ENCODE measurements at regions not wholly inside any gene's neighbourhood (a gene's known extent, or its start where the extent isn't known, plus 50 kb on each side); places are given as distances from the start of the nearest gene placed in this dataset.

DNA sequence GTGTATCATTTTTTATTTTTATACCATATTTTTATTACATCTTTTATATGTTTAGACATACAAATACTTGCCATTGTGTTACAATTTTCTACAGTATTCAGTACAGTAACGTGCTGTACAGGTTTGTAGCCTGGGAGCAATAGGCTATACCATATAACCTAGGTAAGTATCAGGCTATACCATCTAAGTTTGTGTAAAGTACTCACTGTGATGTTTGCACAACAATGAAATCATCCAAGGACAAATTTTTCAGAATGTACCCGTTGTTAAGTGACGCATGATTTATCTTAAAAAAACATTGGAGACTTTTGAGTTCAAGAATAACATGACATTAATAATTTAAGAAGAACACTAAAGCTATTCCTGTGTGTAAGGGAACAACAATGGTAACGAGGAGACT lies 96.0 kb upstream of the LEF1 start:
- Histone ChIP-seq H2BK5ac (ENCODE audit: low read depth, low read length, poor library complexity, severe bottlenecking) (no peak overlapping the region), H2AK5ac (ENCODE audit: low read length, severe bottlenecking) (no peak overlapping the region), H3K4me1 (ENCODE audit: control insufficient read depth, insufficient read depth, low read depth, low read length) (no peaks in the 10 kb centered on the region), H2BK15ac (ENCODE audit: low read depth, poor library complexity, severe bottlenecking) (no peak overlapping the region), H3K18ac (ENCODE audit: low read depth in 1 of 2, low read length in 2 of 2) (no peak overlapping the region), H3K9ac (ENCODE audit: low read length) (no peak overlapping the region), H4K8ac (ENCODE audit: low read length) (no peak overlapping the region), H2BK12ac (ENCODE audit: low read length in 2 of 2) (no peak overlapping the region), H3K36me3 (ENCODE audit: control insufficient read depth in 1 of 2, insufficient read depth in 2 of 2, low read depth in 1 of 2, low read length in 2 of 2) (no peaks in the 10 kb centered on the region), H3K27ac (ENCODE audit: low read length, poor library complexity, severe bottlenecking) (no peak overlapping the region), H3K4ac (ENCODE audit: low read depth in 1 of 2, low read length in 2 of 2) (no peak overlapping the region), H3K4me2 (ENCODE audit: low read length, poor library complexity, severe bottlenecking) (no peak overlapping the region), H2BK120ac (ENCODE audit: low read depth, low read length) (no peak overlapping the region), H3K27me3 (ENCODE audit: control insufficient read depth in 1 of 2, insufficient read depth in 1 of 2, low read length in 2 of 2) (peaks cover 0 to 5% of the 10 kb centered on the region in 2 experiments), H3K14ac (ENCODE audit: low read length in 2 of 2) (no peak overlapping the region), H3K79me1 (replicated peaks; ENCODE audit: low read length, poor library complexity, severe bottlenecking) (no peaks in the 10 kb centered on the region), H3K9me3 (ENCODE audit: control insufficient read depth, low read length) (no peaks in the 10 kb centered on the region), H3K23ac (ENCODE audit: low read length in 2 of 2) (no peak overlapping the region), H3K4me3 (ENCODE audit: insufficient read depth in 1 of 2, low read depth in 1 of 2, low read length in 2 of 2) (no peak overlapping the region), H2AFZ (ENCODE audit: low read depth, low read length) (no peak overlapping the region), H4K91ac (ENCODE audit: low read length) (no peak overlapping the region)
- WGBS: 95% methylated on average over 1 of the region's 4 CpGs
- DNase-seq: no peak

GRCh38 chr4:108263057-108263456 lies 94.3 kb upstream of the LEF1 start:
- no peak overlapping the region for H4K91ac ChIP-seq (ENCODE audit: low read length)
- H3K23ac ChIP-seq (ENCODE audit: low read length in 2 of 2): no peak overlapping the region
- WGBS: no CpG with 5 or more reads among the region's 1 CpG
- H3K9ac ChIP-seq (ENCODE audit: low read length): no peak overlapping the region
- no peak overlapping the region for H3K18ac ChIP-seq (ENCODE audit: low read depth in 1 of 2, low read length in 2 of 2)
- no peak overlapping the region for H3K27ac ChIP-seq (ENCODE audit: low read length, poor library complexity, severe bottlenecking)
- no peak overlapping the region for H2BK120ac ChIP-seq (ENCODE audit: low read depth, low read length)
- no peaks in the 10 kb centered on the region for H3K4me1 ChIP-seq (ENCODE audit: control insufficient read depth, insufficient read depth, low read depth, low read length)
- no peak overlapping the region for H3K4ac ChIP-seq (ENCODE audit: low read depth in 1 of 2, low read length in 2 of 2)
- no peaks in the 10 kb centered on the region for H3K9me3 ChIP-seq (ENCODE audit: control insufficient read depth, low read length)
- DNase-seq: no peak
- H3K4me3 ChIP-seq (ENCODE audit: insufficient read depth in 1 of 2, low read depth in 1 of 2, low read length in 2 of 2): no peak overlapping the region
- H2AFZ ChIP-seq (ENCODE audit: low read depth, low read length): no peak overlapping the region
- H3K36me3 ChIP-seq (ENCODE audit: control insufficient read depth in 1 of 2, insufficient read depth in 2 of 2, low read depth in 1 of 2, low read length in 2 of 2): no peaks in the 10 kb centered on the region
- H2BK15ac ChIP-seq (ENCODE audit: low read depth, poor library complexity, severe bottlenecking): no peak overlapping the region
- H2BK5ac ChIP-seq (ENCODE audit: low read depth, low read length, poor library complexity, severe bottlenecking): no peak overlapping the region
- H2AK5ac ChIP-seq (ENCODE audit: low read length, severe bottlenecking): no peak overlapping the region
- H3K79me1 ChIP-seq (replicated peaks; ENCODE audit: low read length, poor library complexity, severe bottlenecking): no peaks in the 10 kb centered on the region
- H3K14ac ChIP-seq (ENCODE audit: low read length in 2 of 2): no peak overlapping the region
- H4K8ac ChIP-seq (ENCODE audit: low read length): no peak overlapping the region
- H3K4me2 ChIP-seq (ENCODE audit: low read length, poor library complexity, severe bottlenecking): no peak overlapping the region
- H3K27me3 ChIP-seq (ENCODE audit: control insufficient read depth in 1 of 2, insufficient read depth in 1 of 2, low read length in 2 of 2): peaks cover 0 to 5% of the 10 kb centered on the region in 2 experiments
- peak overlapping the region in 1 of 2 experiments; percentile 28 for H2BK12ac ChIP-seq (ENCODE audit: low read length in 2 of 2)

DNA sequence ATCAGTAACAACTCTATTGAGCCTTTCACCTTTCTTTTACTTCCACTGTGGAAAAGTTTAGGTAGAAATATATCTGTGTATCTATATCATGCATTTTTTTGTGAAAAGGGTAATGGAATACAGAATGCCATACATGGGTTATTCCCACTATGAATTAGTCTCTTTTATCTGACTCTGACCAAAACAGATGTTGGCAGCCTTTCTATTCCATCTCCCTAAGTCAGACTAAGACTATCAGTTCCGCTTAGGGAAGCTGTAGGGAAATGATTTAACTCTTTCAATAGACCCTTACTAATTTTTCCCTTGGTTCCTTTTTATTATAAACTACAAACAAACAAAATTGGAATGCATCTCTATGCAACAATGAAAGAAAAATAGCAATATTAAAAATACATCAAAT lies 92.3 kb upstream of the LEF1 start:
- no peak overlapping the region for H2BK120ac ChIP-seq (ENCODE audit: low read depth, low read length)
- H3K9me3 ChIP-seq (ENCODE audit: control insufficient read depth, low read length): no peaks in the 10 kb centered on the region
- no peak overlapping the region for H2AFZ ChIP-seq (ENCODE audit: low read depth, low read length)
- H3K79me1 ChIP-seq (replicated peaks; ENCODE audit: low read length, poor library complexity, severe bottlenecking): no peaks in the 10 kb centered on the region
- no peak overlapping the region for H3K4me3 ChIP-seq (ENCODE audit: insufficient read depth in 1 of 2, low read depth in 1 of 2, low read length in 2 of 2)
- no peak overlapping the region for H4K8ac ChIP-seq (ENCODE audit: low read length)
- H2BK12ac ChIP-seq (ENCODE audit: low read length in 2 of 2): no peak overlapping the region
- H3K9ac ChIP-seq (ENCODE audit: low read length): no peak overlapping the region
- no peak overlapping the region for H2AK5ac ChIP-seq (ENCODE audit: low read length, severe bottlenecking)
- no peak overlapping the region for H3K4ac ChIP-seq (ENCODE audit: low read depth in 1 of 2, low read length in 2 of 2)
- no peaks in the 10 kb centered on the region for H3K36me3 ChIP-seq (ENCODE audit: control insufficient read depth in 1 of 2, insufficient read depth in 2 of 2, low read depth in 1 of 2, low read length in 2 of 2)
- H3K14ac ChIP-seq (ENCODE audit: low read length in 2 of 2): no peak overlapping the region
- H3K4me2 ChIP-seq (ENCODE audit: low read length, poor library complexity, severe bottlenecking): no peak overlapping the region
- WGBS: no CpG with 5 or more reads among the region's 1 CpG
- H3K27ac ChIP-seq (ENCODE audit: low read length, poor library complexity, severe bottlenecking): no peak overlapping the region
- H4K91ac ChIP-seq (ENCODE audit: low read length): no peak overlapping the region
- no peak overlapping the region for H3K23ac ChIP-seq (ENCODE audit: low read length in 2 of 2)
- H3K27me3 ChIP-seq (ENCODE audit: control insufficient read depth in 1 of 2, insufficient read depth in 1 of 2, low read length in 2 of 2): peaks cover 0 to 5% of the 10 kb centered on the region in 2 experiments
- H3K4me1 ChIP-seq (ENCODE audit: control insufficient read depth, insufficient read depth, low read depth, low read length): no peaks in the 10 kb centered on the region
- no peak for DNase-seq
- H2BK5ac ChIP-seq (ENCODE audit: low read depth, low read length, poor library complexity, severe bottlenecking): no peak overlapping the region
- H3K18ac ChIP-seq (ENCODE audit: low read depth in 1 of 2, low read length in 2 of 2): no peak overlapping the region
- H2BK15ac ChIP-seq (ENCODE audit: low read depth, poor library complexity, severe bottlenecking): no peak overlapping the region

DNA sequence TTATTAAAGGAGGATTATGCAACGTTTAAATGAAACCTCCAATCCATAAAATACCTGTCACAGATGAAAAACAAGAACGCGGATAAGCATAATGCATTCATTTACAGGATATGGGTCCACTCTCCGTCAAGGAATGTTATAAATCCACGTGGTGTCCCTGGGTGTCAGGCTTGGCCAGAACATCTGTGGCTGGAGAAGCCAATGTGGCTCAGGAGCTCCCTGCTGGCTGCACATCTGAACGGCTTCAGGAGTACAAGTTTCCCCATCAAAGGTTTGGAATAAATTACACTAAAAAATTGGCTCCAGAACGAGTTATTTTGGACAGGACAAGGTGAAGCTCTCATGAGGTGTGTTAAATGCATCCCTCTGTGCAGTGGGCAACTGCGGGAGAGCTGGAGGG lies 87.8 kb upstream of the LEF1 start:
- Histone ChIP-seq H2BK15ac (ENCODE audit: low read depth, poor library complexity, severe bottlenecking) (no peak overlapping the region), H3K9ac (ENCODE audit: low read length) (no peak overlapping the region), H2BK12ac (ENCODE audit: low read length in 2 of 2) (no peak overlapping the region), H3K4ac (ENCODE audit: low read depth in 1 of 2, low read length in 2 of 2) (no peak overlapping the region), H2BK5ac (ENCODE audit: low read depth, low read length, poor library complexity, severe bottlenecking) (no peak overlapping the region), H3K23ac (ENCODE audit: low read length in 2 of 2) (no peak overlapping the region), H3K36me3 (ENCODE audit: control insufficient read depth in 1 of 2, insufficient read depth in 2 of 2, low read depth in 1 of 2, low read length in 2 of 2) (no peaks in the 10 kb centered on the region), H2AK5ac (ENCODE audit: low read length, severe bottlenecking) (no peak overlapping the region), H2BK120ac (ENCODE audit: low read depth, low read length) (no peak overlapping the region), H4K8ac (ENCODE audit: low read length) (no peak overlapping the region), H3K79me1 (replicated peaks; ENCODE audit: low read length, poor library complexity, severe bottlenecking) (no peaks in the 10 kb centered on the region), H3K4me2 (ENCODE audit: low read length, poor library complexity, severe bottlenecking) (no peak overlapping the region), H3K4me3 (ENCODE audit: insufficient read depth in 1 of 2, low read depth in 1 of 2, low read length in 2 of 2) (no peak overlapping the region), H3K18ac (ENCODE audit: low read depth in 1 of 2, low read length in 2 of 2) (peak overlapping the region in 1 of 2 experiments; percentile 3), H3K14ac (ENCODE audit: low read length in 2 of 2) (no peak overlapping the region), H3K27me3 (ENCODE audit: control insufficient read depth in 1 of 2, insufficient read depth in 1 of 2, low read length in 2 of 2) (no peaks in the 10 kb centered on the region), H3K4me1 (ENCODE audit: control insufficient read depth, insufficient read depth, low read depth, low read length) (no peaks in the 10 kb centered on the region), H3K9me3 (ENCODE audit: control insufficient read depth, low read length) (no peaks in the 10 kb centered on the region), H4K91ac (ENCODE audit: low read length) (no peak overlapping the region), H3K27ac (ENCODE audit: low read length, poor library complexity, severe bottlenecking) (no peak overlapping the region), H2AFZ (ENCODE audit: low read depth, low read length) (no peak overlapping the region)
- 84% methylated on average over 7 of the region's 8 CpGs for WGBS
- DNase-seq: no peak
